HepG2 (cell line): ENCODE measurements at regions not wholly inside any gene's neighbourhood (a gene's known extent, or its start where the extent isn't known, plus 50 kb on each side); places are given as distances from the start of the nearest gene placed in this dataset.

Source experiments
- ATAC-seq: fragments of 200-7000 bp; cut with Tn5 transposase; 3 replicates; pipeline ENCODE4 v1.9.1; 2020; ENCODE audit warnings: mild to moderate bottlenecking, moderate library complexity
- BruUV-seq: library from RNA; stranded (reverse); fragments of 400-500 nt; replicated peaks from 2 replicates; lab custom pipeline; 2021; lab: Mats Ljungman, UMichigan
- CTCF ChIA-PET: fragments of 300-600 bp; formaldehyde crosslinking; extraction: SDS; loops from one replicate; lab custom pipeline; 2021; ENCODE audit warnings: low total read pairs, inconsistent platforms, low intra/inter-chr PET ratio; lab: Yijun Ruan, JAX
- POLR2A ChIA-PET: fragments of 350-600 bp; sonication (Branson Sonifier 250); formaldehyde crosslinking; loops from one replicate; lab custom pipeline; 2020; ENCODE audit warnings: antibody characterized with exemption, inconsistent platforms; lab: Yijun Ruan, JAX
- DNase-seq: peaks from one replicate; pipeline ENCODE4 v3.0.0-alpha.2; 2015; ENCODE audit warnings: low spot score
- FAIRE-seq: peaks from 3 replicates; lab custom pipeline; 2011; peaks lifted over from hg19 to GRCh38; lab: Jason Lieb, UNC
- H2AFZ ChIP-seq: one replicate; pipeline ENCODE4 v1.6.1; 2011; ENCODE audit warnings: low read length, inconsistent platforms
- H3K27ac ChIP-seq: fragments of 300-600 bp; 3 replicates; pipeline ENCODE4 v1.8.0; 2011; ENCODE audit warnings: mixed run types, mild to moderate bottlenecking, mixed read lengths, low read length, inconsistent platforms; ENCODE audit not compliant: insufficient read depth; ENCODE audit errors: extremely low read length
- H3K27me3 ChIP-seq, 2 experiments: fragments of 200-600 bp in 1 of 2; 2 replicates in 1 of 2; 3 replicates in 1 of 2; pipeline versions ENCODE4 v1.6.0 to v1.8.0; 2011; ENCODE audit warnings: low read length in 2 of 2, mild to moderate bottlenecking in 2 of 2, moderate library complexity in 2 of 2, inconsistent platforms in 1 of 2; ENCODE audit not compliant: insufficient read depth in 2 of 2, control insufficient read depth in 1 of 2
- H3K36me3 ChIP-seq, 2 experiments: fragments of 200-600 bp in 1 of 2; replicated peaks in 1 of 2; 2 replicates in 1 of 2; 3 replicates in 1 of 2; pipeline versions ENCODE4 v1.5.1 to v1.8.0; 2011; ENCODE audit warnings: low read length in 2 of 2, inconsistent platforms in 1 of 2; ENCODE audit not compliant: insufficient read depth in 2 of 2, control insufficient read depth in 1 of 2
- H3K4me1 ChIP-seq: 2 replicates; pipeline ENCODE4 v1.5.1; 2012; ENCODE audit warnings: low read length, inconsistent platforms; ENCODE audit not compliant: insufficient read depth
- H3K4me2 ChIP-seq: 2 replicates; pipeline ENCODE4 v1.6.0; 2011; ENCODE audit warnings: low read depth, low read length, inconsistent platforms
- H3K4me3 ChIP-seq, 3 experiments: fragments of 200-600 bp in 1 of 3; sonication (generic), shearing (Covaris generic) in 1 of 3; replicated peaks in 1 of 3; 2 replicates each; pipeline ENCODE4 v1.5.1; 2011 to 2016; ENCODE audit warnings: low read length in 3 of 3, inconsistent platforms in 2 of 3, low read depth in 2 of 3, mild to moderate bottlenecking in 2 of 3, control low read depth in 1 of 3, mixed read lengths in 1 of 3; ENCODE audit not compliant: insufficient read depth in 1 of 3
- H3K79me2 ChIP-seq: one replicate; pipeline ENCODE4 v1.6.1; 2011; ENCODE audit warnings: low read length, inconsistent platforms; ENCODE audit not compliant: insufficient read depth
- H3K9ac ChIP-seq: 2 replicates; pipeline ENCODE4 v1.6.0; 2011; ENCODE audit warnings: mild to moderate bottlenecking, low read depth, low read length, inconsistent platforms; ENCODE audit not compliant: insufficient read depth
- H3K9me3 ChIP-seq: 2 replicates; pipeline ENCODE4 v1.5.1; 2012; ENCODE audit warnings: mild to moderate bottlenecking, low read length
- H4K20me1 ChIP-seq: 2 replicates; pipeline ENCODE4 v1.6.0; 2011; ENCODE audit warnings: inconsistent platforms, mild to moderate bottlenecking, low read length, moderate library complexity; ENCODE audit not compliant: insufficient read depth
- ARNT ChIP-seq: fragments of 450-650 bp; IDR thresholded peaks from 2 replicates; pipeline ENCODE4 v1.6.1; 2017
- GABPA ChIP-seq, 2 experiments: IDR thresholded peaks; 2 replicates each; pipeline ENCODE4 v1.6.1; 2011 to 2016; ENCODE audit warnings: low read depth in 2 of 2, low read length in 1 of 2, missing biosample characterization in 1 of 2, missing genetic modification characterization in 1 of 2
- HOXD1 ChIP-seq: sonication (generic); formaldehyde crosslinking; IDR thresholded peaks from 2 replicates; pipeline ENCODE4 v1.5.0; 2020; ENCODE audit warnings: missing genetic modification reagents
- NKX3-1 ChIP-seq: sonication (generic); formaldehyde crosslinking; IDR thresholded peaks from 2 replicates; pipeline ENCODE4 v1.5.0; 2020; ENCODE audit warnings: missing genetic modification reagents
- POLR2A ChIP-seq, 2 experiments: IDR thresholded peaks; 2 replicates each; pipeline ENCODE4 v1.6.1; 2011; ENCODE audit warnings: low read depth in 2 of 2, low read length in 2 of 2, mild to moderate bottlenecking in 1 of 2, moderate library complexity in 1 of 2; ENCODE audit not compliant: insufficient read depth in 1 of 2
- RBFOX2 ChIP-seq: fragments of 200-400 bp; formaldehyde crosslinking; IDR thresholded peaks from 2 replicates; pipeline ENCODE4 v1.6.1; 2017; ENCODE audit warnings: low read depth, mild to moderate bottlenecking, low read length
- SOX5 ChIP-seq: IDR thresholded peaks from 2 replicates; pipeline ENCODE4 v1.6.1; 2016; ENCODE audit warnings: borderline replicate concordance
- ZNF101 ChIP-seq: sonication (generic); formaldehyde crosslinking; IDR thresholded peaks from 2 replicates; pipeline ENCODE4 v1.4.0; 2020; ENCODE audit warnings: mild to moderate bottlenecking, low read depth, missing genetic modification reagents, borderline replicate concordance
- ZNF224 ChIP-seq: sonication (generic); formaldehyde crosslinking; IDR thresholded peaks from 2 replicates; pipeline ENCODE4 v1.5.0; 2020; ENCODE audit warnings: mild to moderate bottlenecking, missing genetic modification reagents
- ZNF614 ChIP-seq: IDR thresholded peaks from 2 replicates; pipeline ENCODE4 v1.6.1; 2018; ENCODE audit warnings: missing biosample characterization, missing genetic modification reagents, inconsistent platforms, borderline replicate concordance
- WGBS: methylation state at CpG from one replicate; pipeline ENCODE4 v1.1.6; 2017; ENCODE audit warnings: low lambda C conversion rate; 5-methylcytosine and 5-hydroxymethylcytosine counted together
- in situ Hi-C: cut with HindIII; loops from 2 replicates; pipeline ENCODE4 v1.10.0; 2017; ENCODE audit warnings: low pct_unique_long_range_greater_than_20kb; ENCODE audit not compliant: extremely low pct_ligation_motif_present
- intact Hi-C: fragments of 100-400 bp; cut with micrococcal nuclease; formaldehyde crosslinking; loops from one replicate; pipeline ENCODE4 v1.10.0; 2022; ENCODE audit not compliant: unreplicated experiment
- TF ChIP-seq, protein P1 (sequence below): sonication (generic); formaldehyde crosslinking; IDR thresholded peaks from 2 replicates; pipeline ENCODE4 v1.4.0; 2020; ENCODE audit warnings: missing genetic modification reagents
- TF ChIP-seq, protein P2 (sequence below): sonication (generic); formaldehyde crosslinking; IDR thresholded peaks from 2 replicates; pipeline ENCODE4 v1.4.0; 2020; ENCODE audit warnings: missing genetic modification reagents
- TF ChIP-seq, protein P3 (sequence below): sonication (generic); formaldehyde crosslinking; conservative IDR thresholded peaks from 2 replicates; pipeline ENCODE4 v1.4.0; 2020; ENCODE audit warnings: missing genetic modification reagents

DNA sequence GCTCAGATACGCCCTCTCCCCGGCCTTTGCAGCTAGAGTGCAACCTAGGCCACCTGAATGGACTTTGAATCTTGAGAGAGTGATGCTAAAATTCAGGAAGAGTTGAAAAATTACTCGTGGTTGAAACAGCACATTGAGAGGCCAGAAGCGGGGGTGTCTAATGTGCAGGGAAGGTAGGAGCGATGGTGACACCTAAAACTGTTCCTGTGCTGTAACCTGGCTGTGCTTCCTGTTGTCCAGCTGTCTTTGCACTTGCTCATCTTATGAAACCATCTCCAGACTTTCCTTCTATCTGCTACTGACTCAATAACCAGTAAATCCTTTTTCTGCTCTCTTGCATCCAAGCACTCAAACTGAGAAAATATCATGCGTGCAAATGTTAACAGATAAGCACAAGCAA, 106.4 kb upstream of the RPS6KA3 start (continued):
- TF ChIP-seq, protein P1, sequence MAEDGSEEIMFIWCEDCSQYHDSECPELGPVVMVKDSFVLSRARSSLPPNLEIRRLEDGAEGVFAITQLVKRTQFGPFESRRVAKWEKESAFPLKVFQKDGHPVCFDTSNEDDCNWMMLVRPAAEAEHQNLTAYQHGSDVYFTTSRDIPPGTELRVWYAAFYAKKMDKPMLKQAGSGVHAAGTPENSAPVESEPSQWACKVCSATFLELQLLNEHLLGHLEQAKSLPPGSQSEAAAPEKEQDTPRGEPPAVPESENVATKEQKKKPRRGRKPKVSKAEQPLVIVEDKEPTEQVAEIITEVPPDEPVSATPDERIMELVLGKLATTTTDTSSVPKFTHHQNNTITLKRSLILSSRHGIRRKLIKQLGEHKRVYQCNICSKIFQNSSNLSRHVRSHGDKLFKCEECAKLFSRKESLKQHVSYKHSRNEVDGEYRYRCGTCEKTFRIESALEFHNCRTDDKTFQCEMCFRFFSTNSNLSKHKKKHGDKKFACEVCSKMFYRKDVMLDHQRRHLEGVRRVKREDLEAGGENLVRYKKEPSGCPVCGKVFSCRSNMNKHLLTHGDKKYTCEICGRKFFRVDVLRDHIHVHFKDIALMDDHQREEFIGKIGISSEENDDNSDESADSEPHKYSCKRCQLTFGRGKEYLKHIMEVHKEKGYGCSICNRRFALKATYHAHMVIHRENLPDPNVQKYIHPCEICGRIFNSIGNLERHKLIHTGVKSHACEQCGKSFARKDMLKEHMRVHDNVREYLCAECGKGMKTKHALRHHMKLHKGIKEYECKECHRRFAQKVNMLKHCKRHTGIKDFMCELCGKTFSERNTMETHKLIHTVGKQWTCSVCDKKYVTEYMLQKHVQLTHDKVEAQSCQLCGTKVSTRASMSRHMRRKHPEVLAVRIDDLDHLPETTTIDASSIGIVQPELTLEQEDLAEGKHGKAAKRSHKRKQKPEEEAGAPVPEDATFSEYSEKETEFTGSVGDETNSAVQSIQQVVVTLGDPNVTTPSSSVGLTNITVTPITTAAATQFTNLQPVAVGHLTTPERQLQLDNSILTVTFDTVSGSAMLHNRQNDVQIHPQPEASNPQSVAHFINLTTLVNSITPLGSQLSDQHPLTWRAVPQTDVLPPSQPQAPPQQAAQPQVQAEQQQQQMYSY: no peak
- TF ChIP-seq, protein P2, sequence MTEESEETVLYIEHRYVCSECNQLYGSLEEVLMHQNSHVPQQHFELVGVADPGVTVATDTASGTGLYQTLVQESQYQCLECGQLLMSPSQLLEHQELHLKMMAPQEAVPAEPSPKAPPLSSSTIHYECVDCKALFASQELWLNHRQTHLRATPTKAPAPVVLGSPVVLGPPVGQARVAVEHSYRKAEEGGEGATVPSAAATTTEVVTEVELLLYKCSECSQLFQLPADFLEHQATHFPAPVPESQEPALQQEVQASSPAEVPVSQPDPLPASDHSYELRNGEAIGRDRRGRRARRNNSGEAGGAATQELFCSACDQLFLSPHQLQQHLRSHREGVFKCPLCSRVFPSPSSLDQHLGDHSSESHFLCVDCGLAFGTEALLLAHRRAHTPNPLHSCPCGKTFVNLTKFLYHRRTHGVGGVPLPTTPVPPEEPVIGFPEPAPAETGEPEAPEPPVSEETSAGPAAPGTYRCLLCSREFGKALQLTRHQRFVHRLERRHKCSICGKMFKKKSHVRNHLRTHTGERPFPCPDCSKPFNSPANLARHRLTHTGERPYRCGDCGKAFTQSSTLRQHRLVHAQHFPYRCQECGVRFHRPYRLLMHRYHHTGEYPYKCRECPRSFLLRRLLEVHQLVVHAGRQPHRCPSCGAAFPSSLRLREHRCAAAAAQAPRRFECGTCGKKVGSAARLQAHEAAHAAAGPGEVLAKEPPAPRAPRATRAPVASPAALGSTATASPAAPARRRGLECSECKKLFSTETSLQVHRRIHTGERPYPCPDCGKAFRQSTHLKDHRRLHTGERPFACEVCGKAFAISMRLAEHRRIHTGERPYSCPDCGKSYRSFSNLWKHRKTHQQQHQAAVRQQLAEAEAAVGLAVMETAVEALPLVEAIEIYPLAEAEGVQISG (CRISPR knock-in tag): no peak
- TF ChIP-seq HOXD1 (CRISPR knock-in tag) (no peak), NKX3-1 (CRISPR knock-in tag) (no peak)

DNA sequence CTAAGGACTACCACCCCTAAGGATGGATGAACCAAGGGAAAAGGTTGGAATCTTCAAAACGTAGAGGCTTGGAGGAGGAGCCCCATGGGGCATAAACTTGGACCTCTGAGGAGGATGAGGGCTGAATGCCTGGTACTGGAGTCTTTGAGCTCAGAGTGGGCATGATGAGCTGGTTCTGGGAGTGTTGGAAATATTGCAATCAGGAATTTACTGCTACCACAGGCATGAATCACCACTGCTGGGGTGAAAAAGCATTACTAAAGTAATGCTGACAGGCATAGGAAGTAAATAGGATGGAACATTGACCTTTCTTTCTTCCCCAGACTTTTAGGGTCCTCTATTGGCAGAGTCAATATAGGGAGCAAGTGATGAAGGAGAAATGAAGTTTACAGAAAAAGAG, 105.8 kb upstream of the RPS6KA3 start:
- no peaks in the 10 kb centered on the region for H3K36me3 ChIP-seq
- no TSS peak for BruUV-seq
- no peaks in the 10 kb centered on the region for H3K27me3 ChIP-seq
- ATAC-seq (no peak), DNase-seq (no peak), FAIRE-seq (peak; percentile 15)
- ChIA-PET POLR2A (interaction anchor here (0.7 to 2.0 kb wide), 2 partner anchors 10 to 106 kb away, joined by 3 to 10 read pairs; partner anchors contain the start of gene RPS6KA3), CTCF (no interaction called here)
- H3K9ac ChIP-seq: no peak overlapping the region
- no peaks in the 10 kb centered on the region for H4K20me1 ChIP-seq
- WGBS: 87% methylated on average over 1 of the region's 1 CpG
- H3K4me1 ChIP-seq: peaks cover 45% of the 10 kb centered on the region
- intact Hi-C loops: no loop called here
- H3K79me2 ChIP-seq: no peaks in the 10 kb centered on the region
- no peaks in the 10 kb centered on the region for H3K9me3 ChIP-seq
- no peak overlapping the region for H2AFZ ChIP-seq
- in situ Hi-C loops: no loop called here
- H3K27ac ChIP-seq: no peak overlapping the region
- no peak overlapping the region for H3K4me2 ChIP-seq
- H3K4me3 ChIP-seq: no peak overlapping the region
- no peak for TF ChIP-seq ZNF614 (CRISPR knock-in tag)
- TF ChIP-seq, protein P3, sequence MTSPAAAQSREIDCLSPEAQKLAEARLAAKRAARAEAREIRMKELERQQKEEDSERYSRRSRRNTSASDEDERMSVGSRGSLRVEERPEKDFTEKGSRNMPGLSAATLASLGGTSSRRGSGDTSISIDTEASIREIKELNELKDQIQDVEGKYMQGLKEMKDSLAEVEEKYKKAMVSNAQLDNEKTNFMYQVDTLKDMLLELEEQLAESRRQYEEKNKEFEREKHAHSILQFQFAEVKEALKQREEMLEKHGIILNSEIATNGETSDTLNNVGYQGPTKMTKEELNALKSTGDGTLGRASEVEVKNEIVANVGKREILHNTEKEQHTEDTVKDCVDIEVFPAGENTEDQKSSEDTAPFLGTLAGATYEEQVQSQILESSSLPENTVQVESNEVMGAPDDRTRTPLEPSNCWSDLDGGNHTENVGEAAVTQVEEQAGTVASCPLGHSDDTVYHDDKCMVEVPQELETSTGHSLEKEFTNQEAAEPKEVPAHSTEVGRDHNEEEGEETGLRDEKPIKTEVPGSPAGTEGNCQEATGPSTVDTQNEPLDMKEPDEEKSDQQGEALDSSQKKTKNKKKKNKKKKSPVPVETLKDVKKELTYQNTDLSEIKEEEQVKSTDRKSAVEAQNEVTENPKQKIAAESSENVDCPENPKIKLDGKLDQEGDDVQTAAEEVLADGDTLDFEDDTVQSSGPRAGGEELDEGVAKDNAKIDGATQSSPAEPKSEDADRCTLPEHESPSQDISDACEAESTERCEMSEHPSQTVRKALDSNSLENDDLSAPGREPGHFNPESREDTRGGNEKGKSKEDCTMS (CRISPR knock-in tag): no peak
- no peak for TF ChIP-seq SOX5 (CRISPR knock-in tag)
- TF ChIP-seq ARNT: no peak
- no peak for TF ChIP-seq GABPA (IDR thresholded peaks at IDR 0.05; ENCODE audit: low read depth, low read length)
- no peak for TF ChIP-seq GABPA (CRISPR knock-in tag; IDR thresholded peaks at IDR 0.05; ENCODE audit: low read depth)
- TF ChIP-seq POLR2A (IDR thresholded peaks at IDR 0.05; ENCODE audit: insufficient read depth in 1 of 2, low read depth in 2 of 2, low read length in 2 of 2): no peak
- no peak for TF ChIP-seq ZNF224 (CRISPR knock-in tag)
- no peak for TF ChIP-seq ZNF101 (CRISPR knock-in tag)
- TF ChIP-seq RBFOX2: no peak
